Adrenal gland (tissue), 9 donors: ENCODE measurements at regions not wholly inside any gene's neighbourhood (a gene's known extent, or its start where the extent isn't known, plus 50 kb on each side); places are given as distances from the start of the nearest gene placed in this dataset.

Experiments used
- DNase-seq, 7 donors: peaks; one replicate each; pipeline ENCODE4 v3.0.0-alpha.2; 2019 to 2020
- H3K27ac ChIP-seq, 5 donors: fragments of 200-600 bp; sonication (generic) in 4 of 5; 1 replicate in 3 of 5; 2 replicates in 2 of 5; pipeline versions ENCODE4 v1.5.1 to v1.8.0; 2016 to 2020; ENCODE audit warnings: mild to moderate bottlenecking in 1 of 5
- H3K27me3 ChIP-seq: fragments of 200-600 bp; 2 replicates; pipeline ENCODE4 v1.8.0; 2021
- H3K36me3 ChIP-seq, 2 donors: fragments of 200-600 bp; replicated peaks in 1 of 2; 1 replicate in 1 of 2; 2 replicates in 1 of 2; pipeline versions ENCODE4 v1.5.1 to v1.8.0; 2018 to 2022
- H3K4me1 ChIP-seq, 2 donors: fragments of 200-600 bp; replicated peaks in 1 of 2; 1 replicate in 1 of 2; 2 replicates in 1 of 2; pipeline versions ENCODE4 v1.5.1 to v1.8.0; 2018 to 2021
- H3K4me3 ChIP-seq, 4 donors: fragments of 200-600 bp; sonication (generic) in 3 of 4; one replicate each; pipeline ENCODE4 v1.5.1; 2016 to 2018
- H3K9me3 ChIP-seq, 3 donors: fragments of 200-600 bp; sonication (generic) in 1 of 3; replicated peaks in 1 of 3; 1 replicate in 2 of 3; 2 replicates in 1 of 3; pipeline versions ENCODE4 v1.5.1 to v1.8.0; 2016 to 2021
- CTCF ChIP-seq, 6 experiments: fragments of 450-650 bp in 4 of 6; fragments of 200-600 bp in 2 of 6; sonication (generic) in 1 of 6; IDR thresholded peaks; 1 replicate in 5 of 6; 2 replicates in 1 of 6; pipeline versions ENCODE4 v1.5.1 to v1.8.0; 2016 to 2021; ENCODE audit warnings: antibody characterized with exemption in 6 of 6, mild to moderate bottlenecking in 2 of 6, moderate library complexity in 1 of 6
- POLR2A ChIP-seq, 2 donors: fragments of 450-650 bp; IDR thresholded peaks; one replicate each; pipeline ENCODE4 v1.6.1; 2017; ENCODE audit warnings: antibody characterized with exemption in 2 of 2, mild to moderate bottlenecking in 2 of 2, moderate library complexity in 1 of 2
- WGBS, 4 donors: extraction: QIAGEN DNeasy Blood & Tissue Kit in 2 of 4; methylation state at CpG; one replicate each; pipeline versions ENCODE4 v1.1.5 to v1.1.7; 2013 to 2017; 5-methylcytosine and 5-hydroxymethylcytosine counted together
- intact Hi-C, 2 donors: fragments of 100-400 bp; cut with DNase I; formaldehyde crosslinking; loops; one replicate each; pipeline versions ENCODE4 v1.14.1 to v1.15.0; 2022 to 2023
- donor health status: healthy with polysubstance abuse.
- donor health status: Bipolar disorder and iron deficiency.
- donor health status: DM: yes; HTN: yes; CAD: no.
- donor health status: DM: no; HTN: no; CAD: no.
- donor health status: DM: no; HTN: no; CAD: no.

GRCh38 chr13:50587115-50587514 is 256.4 kb downstream of the DLEU7 start:
- Histone ChIP-seq H3K4me3 (no peak overlapping the region), H3K27ac (no peak overlapping the region), H3K36me3 (no peaks in the 10 kb centered on the region), H3K27me3 (no peaks in the 10 kb centered on the region), H3K9me3 (no peaks in the 10 kb centered on the region), H3K4me1 (peaks cover 7 to 9% of the 10 kb centered on the region in 2 donors)
- TF ChIP-seq POLR2A (IDR thresholded peaks at IDR 0.05) (no peak), CTCF (IDR thresholded peaks at IDR 0.05) (no peak)
- 79 to 91% (median 83%) methylated on average over 4 of the region's 4 CpGs for WGBS, 4 donors
- intact Hi-C loops: no loop called here
- no peak for DNase-seq

GRCh38 chr13:50587645-50588373 is 255.7 kb downstream of the DLEU7 start:
- peaks cover 7 to 9% of the 10 kb centered on the region in 2 donors for H3K4me1 ChIP-seq
- H3K27ac ChIP-seq: no peak overlapping the region
- TF ChIP-seq CTCF (IDR thresholded peaks at IDR 0.05) (no peak), POLR2A (IDR thresholded peaks at IDR 0.05) (no peak)
- H3K4me3 ChIP-seq: no peak overlapping the region
- no peaks in the 10 kb centered on the region for H3K36me3 ChIP-seq
- no peaks in the 10 kb centered on the region for H3K27me3 ChIP-seq
- DNase-seq: no peak
- no peaks in the 10 kb centered on the region for H3K9me3 ChIP-seq
- intact Hi-C loops: no loop called here
- 84 to 92% (median 89%) methylated on average over 8 to 11 of the region's 11 CpGs for WGBS, 4 donors

GRCh38 chr13:50588491-50589130 is 254.9 kb downstream of the DLEU7 start:
- WGBS, 4 donors: 79 to 96% (median 90%) methylated on average over 6 of the region's 6 CpGs
- H3K4me3 ChIP-seq: no peak overlapping the region
- no peak overlapping the region for H3K27ac ChIP-seq
- intact Hi-C loops: no loop called here
- no peaks in the 10 kb centered on the region for H3K27me3 ChIP-seq
- H3K4me1 ChIP-seq: peaks cover 7 to 9% of the 10 kb centered on the region in 2 donors
- H3K36me3 ChIP-seq: no peaks in the 10 kb centered on the region
- TF ChIP-seq CTCF (IDR thresholded peaks at IDR 0.05) (no peak), POLR2A (IDR thresholded peaks at IDR 0.05) (no peak)
- no peaks in the 10 kb centered on the region for H3K9me3 ChIP-seq
- no peak for DNase-seq

GRCh38 chr13:50589139-50589538 is 254.4 kb downstream of the DLEU7 start:
- no peaks in the 10 kb centered on the region for H3K36me3 ChIP-seq
- intact Hi-C loops: no loop called here
- H3K9me3 ChIP-seq: no peaks in the 10 kb centered on the region
- H3K4me3 ChIP-seq: no peak overlapping the region
- DNase-seq: peak in 5 of 7 donors; percentile 15 to 45 (median 31)
- H3K27ac ChIP-seq: peak overlapping the region in 2 of 5 donors; percentile 50 to 53
- H3K4me1 ChIP-seq: peaks cover 7 to 9% of the 10 kb centered on the region in 2 donors
- TF ChIP-seq CTCF (IDR thresholded peaks at IDR 0.05) (no peak), POLR2A (IDR thresholded peaks at IDR 0.05) (no peak)
- no peaks in the 10 kb centered on the region for H3K27me3 ChIP-seq
